HFFc6 (cell line): ENCODE measurements at regions not wholly inside any gene's neighbourhood (a gene's known extent, or its start where the extent isn't known, plus 50 kb on each side); places are given as distances from the start of the nearest gene placed in this dataset.

ENCODE experiments used
- DNase-seq: peaks from one replicate; pipeline ENCODE4 v3.0.0-alpha.2; 2018
- H3K27ac Mint-ChIP-seq: 2 replicates; pipeline ENCODE4 v1.8.0; 2020; ENCODE audit warnings: mild to moderate bottlenecking, mixed read lengths
- H3K27me3 Mint-ChIP-seq: 2 replicates; pipeline ENCODE4 v1.8.0; 2021; ENCODE audit warnings: mild to moderate bottlenecking, moderate library complexity, mixed read lengths; ENCODE audit not compliant: insufficient read depth
- H3K36me3 Mint-ChIP-seq: 2 replicates; pipeline ENCODE4 v1.8.0; 2021; ENCODE audit warnings: low read depth, mixed read lengths
- H3K4me1 Mint-ChIP-seq: 2 replicates; pipeline ENCODE4 v1.8.0; 2020; ENCODE audit warnings: low read depth, mixed read lengths
- H3K4me3 Mint-ChIP-seq: 2 replicates; pipeline ENCODE4 v1.8.0; 2020; ENCODE audit warnings: mild to moderate bottlenecking, moderate library complexity, mixed read lengths
- H3K9me3 Mint-ChIP-seq: 2 replicates; pipeline ENCODE4 v1.8.0; 2020; ENCODE audit warnings: mild to moderate bottlenecking, mixed read lengths
- TF ChIP-seq, protein P1 (sequence below): fragments of 200-600 bp; sonication (generic); IDR thresholded peaks from 2 replicates; pipeline ENCODE4 v1.5.0; 2021; ENCODE audit warnings: antibody characterized with exemption, mild to moderate bottlenecking

GRCh38 chr19:30729451-30729850, 357.3 kb downstream of the ZNF536 start:
- no peak overlapping the region for H3K4me3 Mint-ChIP-seq
- H3K27me3 Mint-ChIP-seq, result peaks cover 5% of the 10 kb centered on the region
- H3K27ac Mint-ChIP-seq, result no peak overlapping the region
- TF ChIP-seq, protein P1, sequence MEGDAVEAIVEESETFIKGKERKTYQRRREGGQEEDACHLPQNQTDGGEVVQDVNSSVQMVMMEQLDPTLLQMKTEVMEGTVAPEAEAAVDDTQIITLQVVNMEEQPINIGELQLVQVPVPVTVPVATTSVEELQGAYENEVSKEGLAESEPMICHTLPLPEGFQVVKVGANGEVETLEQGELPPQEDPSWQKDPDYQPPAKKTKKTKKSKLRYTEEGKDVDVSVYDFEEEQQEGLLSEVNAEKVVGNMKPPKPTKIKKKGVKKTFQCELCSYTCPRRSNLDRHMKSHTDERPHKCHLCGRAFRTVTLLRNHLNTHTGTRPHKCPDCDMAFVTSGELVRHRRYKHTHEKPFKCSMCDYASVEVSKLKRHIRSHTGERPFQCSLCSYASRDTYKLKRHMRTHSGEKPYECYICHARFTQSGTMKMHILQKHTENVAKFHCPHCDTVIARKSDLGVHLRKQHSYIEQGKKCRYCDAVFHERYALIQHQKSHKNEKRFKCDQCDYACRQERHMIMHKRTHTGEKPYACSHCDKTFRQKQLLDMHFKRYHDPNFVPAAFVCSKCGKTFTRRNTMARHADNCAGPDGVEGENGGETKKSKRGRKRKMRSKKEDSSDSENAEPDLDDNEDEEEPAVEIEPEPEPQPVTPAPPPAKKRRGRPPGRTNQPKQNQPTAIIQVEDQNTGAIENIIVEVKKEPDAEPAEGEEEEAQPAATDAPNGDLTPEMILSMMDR, result no peak
- no peaks in the 10 kb centered on the region for H3K36me3 Mint-ChIP-seq
- no peak for DNase-seq
- peaks cover 10% of the 10 kb centered on the region; the same call in 1 of the 2 replicates for H3K9me3 Mint-ChIP-seq
- no peaks in the 10 kb centered on the region for H3K4me1 Mint-ChIP-seq

DNA sequence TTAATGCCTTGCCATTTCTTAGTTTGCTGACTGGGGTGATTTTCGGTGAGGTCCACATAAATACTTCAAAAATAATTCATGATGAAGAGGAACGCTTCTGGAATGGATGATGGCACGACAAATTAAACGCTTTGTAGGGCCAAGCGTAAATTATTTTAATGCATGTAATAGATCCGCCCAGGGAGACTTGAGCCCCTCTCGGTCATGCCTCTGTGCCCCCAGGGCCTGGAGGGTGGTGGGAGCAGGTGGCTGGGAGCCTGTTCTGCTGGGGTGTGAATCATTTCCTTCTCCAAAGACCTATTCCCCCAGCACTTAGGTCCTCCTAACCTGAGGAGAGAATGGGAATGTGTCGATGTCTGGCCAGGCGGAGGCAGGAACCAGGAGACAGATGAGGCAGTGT, 350.6 kb downstream of the ZNF536 start:
- no peak for DNase-seq
- Mint-ChIP-seq H3K36me3 (no peaks in the 10 kb centered on the region), H3K4me1 (no peaks in the 10 kb centered on the region), H3K4me3 (no peak overlapping the region), H3K27me3 (peaks cover 3% of the 10 kb centered on the region), H3K27ac (no peak overlapping the region), H3K9me3 (peaks cover 5% of the 10 kb centered on the region; the same call in 1 of the 2 replicates)
- TF ChIP-seq, protein P1, result no peak

DNA sequence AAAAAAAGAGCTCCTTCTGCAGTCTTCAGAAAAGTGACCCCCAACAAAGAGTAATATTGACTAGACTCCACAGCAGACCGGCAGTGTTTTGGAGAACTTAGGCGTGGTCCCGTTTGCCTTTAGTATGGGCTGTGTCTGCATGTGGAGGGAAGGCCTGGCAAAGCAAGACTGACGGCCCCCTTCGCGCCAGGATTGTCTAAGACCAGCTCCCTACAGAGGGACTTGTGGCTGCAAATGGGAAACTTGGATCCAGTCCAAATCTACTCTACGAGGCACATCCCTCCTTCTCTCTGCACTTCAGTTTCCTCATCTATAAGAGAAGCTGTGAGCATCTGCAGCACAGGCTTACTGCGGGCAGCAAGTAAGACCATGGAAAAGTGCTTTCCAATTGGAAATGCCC, 350.0 kb downstream of the ZNF536 start:
- TF ChIP-seq, protein P1, result no peak
- DNase-seq, result no peak
- Mint-ChIP-seq H3K9me3 (peaks cover under 1% of the 10 kb centered on the region; the same call in 1 of the 2 replicates), H3K4me1 (no peaks in the 10 kb centered on the region), H3K27me3 (peaks cover 2% of the 10 kb centered on the region), H3K4me3 (no peak overlapping the region), H3K36me3 (no peaks in the 10 kb centered on the region), H3K27ac (no peak overlapping the region)

- no peak for DNase-seq
- H3K4me1 Mint-ChIP-seq, result no peaks in the 10 kb centered on the region
- TF ChIP-seq, protein P1, result no peak
- peak overlapping the region; percentile 83 for H3K4me3 Mint-ChIP-seq
- H3K27me3 Mint-ChIP-seq, result peaks cover 5% of the 10 kb centered on the region
- no peaks in the 10 kb centered on the region for H3K36me3 Mint-ChIP-seq
- no peak overlapping the region for H3K27ac Mint-ChIP-seq
- H3K9me3 Mint-ChIP-seq, result no peaks in the 10 kb centered on the region; the same call in 1 of the 2 replicates
Observed at GRCh38 chr19:30719999-30720345, 347.8 kb downstream of the ZNF536 start.

- Mint-ChIP-seq H3K4me3 (peak overlapping the region; percentile 83), H3K27ac (no peak overlapping the region), H3K36me3 (no peaks in the 10 kb centered on the region), H3K9me3 (no peaks in the 10 kb centered on the region; the same call in 1 of the 2 replicates), H3K4me1 (no peaks in the 10 kb centered on the region), H3K27me3 (peaks cover 5% of the 10 kb centered on the region)
- TF ChIP-seq, protein P1, result no peak
- DNase-seq, result no peak
Observed at GRCh38 chr19:30719189-30719998, 347.2 kb downstream of the ZNF536 start.
